Stomach smooth muscle (tissue), 2 donors: ENCODE measurements at regions not wholly inside any gene's neighbourhood (a gene's known extent, or its start where the extent isn't known, plus 50 kb on each side); places are given as distances from the start of the nearest gene placed in this dataset.

Experiments used
- H3K27ac ChIP-seq: one replicate; pipeline ENCODE4 v1.7.0; 2013; ENCODE audit warnings: mild to moderate bottlenecking, low read length, inconsistent platforms
- H3K27me3 ChIP-seq, 2 donors: one replicate each; pipeline ENCODE4 v1.7.0; 2013; ENCODE audit warnings: low read length in 2 of 2; ENCODE audit not compliant: insufficient read depth in 2 of 2, control insufficient read depth in 1 of 2
- H3K36me3 ChIP-seq, 2 donors: one replicate each; pipeline ENCODE4 v1.7.0; 2013; ENCODE audit warnings: low read length in 2 of 2; ENCODE audit not compliant: control insufficient read depth in 2 of 2, insufficient read depth in 2 of 2
- H3K4me1 ChIP-seq: one replicate; pipeline ENCODE4 v1.7.0; 2013; ENCODE audit warnings: low read length; ENCODE audit not compliant: control insufficient read depth, insufficient read depth
- H3K4me3 ChIP-seq, 2 donors: one replicate each; pipeline ENCODE4 v1.7.0; 2013; ENCODE audit warnings: low read length in 2 of 2
- H3K9ac ChIP-seq, 2 donors: one replicate each; pipeline ENCODE4 v1.7.0; 2013; ENCODE audit warnings: low read length in 2 of 2, mild to moderate bottlenecking in 1 of 2
- H3K9me3 ChIP-seq, 2 donors: one replicate each; pipeline ENCODE4 v1.7.0; 2013; ENCODE audit warnings: low read length in 2 of 2; ENCODE audit not compliant: control insufficient read depth in 2 of 2
- donor health status: healthy.
- donor health status: Pancreatic carcinoma.

GRCh38 chr4:138604556-138604955, 362.4 kb upstream of the SLC7A11 start:
- H3K9ac ChIP-seq: no peak overlapping the region
- H3K36me3 ChIP-seq: no peaks in the 10 kb centered on the region
- no peak overlapping the region for H3K4me3 ChIP-seq
- no peaks in the 10 kb centered on the region for H3K27me3 ChIP-seq
- no peak overlapping the region for H3K27ac ChIP-seq
- H3K9me3 ChIP-seq: no peaks in the 10 kb centered on the region
- H3K4me1 ChIP-seq: no peaks in the 10 kb centered on the region

GRCh38 chr4:138602664-138603063, 360.5 kb upstream of the SLC7A11 start:
- H3K4me1 ChIP-seq: no peaks in the 10 kb centered on the region
- no peak overlapping the region for H3K9ac ChIP-seq
- no peaks in the 10 kb centered on the region for H3K9me3 ChIP-seq
- no peak overlapping the region for H3K27ac ChIP-seq
- no peaks in the 10 kb centered on the region for H3K36me3 ChIP-seq
- H3K4me3 ChIP-seq: no peak overlapping the region
- no peaks in the 10 kb centered on the region for H3K27me3 ChIP-seq

- no peaks in the 10 kb centered on the region for H3K9me3 ChIP-seq
- no peaks in the 10 kb centered on the region for H3K27me3 ChIP-seq
- no peaks in the 10 kb centered on the region for H3K36me3 ChIP-seq
- no peak overlapping the region for H3K27ac ChIP-seq
- H3K4me1 ChIP-seq: no peaks in the 10 kb centered on the region
- H3K9ac ChIP-seq: no peak overlapping the region
- no peak overlapping the region for H3K4me3 ChIP-seq
Observed at GRCh38 chr4:138599965-138600364, 357.8 kb upstream of the SLC7A11 start.

- H3K27ac ChIP-seq: no peak overlapping the region
- no peaks in the 10 kb centered on the region for H3K36me3 ChIP-seq
- H3K9me3 ChIP-seq: no peaks in the 10 kb centered on the region
- H3K4me1 ChIP-seq: no peaks in the 10 kb centered on the region
- no peaks in the 10 kb centered on the region for H3K27me3 ChIP-seq
- no peak overlapping the region for H3K4me3 ChIP-seq
- H3K9ac ChIP-seq: no peak overlapping the region
Observed at GRCh38 chr4:138598226-138598625, 356.1 kb upstream of the SLC7A11 start.

- Histone ChIP-seq H3K27me3 (no peaks in the 10 kb centered on the region), H3K27ac (no peak overlapping the region), H3K4me3 (no peak overlapping the region), H3K4me1 (no peaks in the 10 kb centered on the region), H3K36me3 (no peaks in the 10 kb centered on the region), H3K9ac (no peak overlapping the region), H3K9me3 (no peaks in the 10 kb centered on the region)
Observed at GRCh38 chr4:138596896-138597295, 354.7 kb upstream of the SLC7A11 start.

GRCh38 chr4:138595731-138596460, 353.7 kb upstream of the SLC7A11 start:
- Histone ChIP-seq H3K4me3 (peak overlapping the region in 1 of 2 donors; percentile 2), H3K27ac (no peak overlapping the region), H3K9ac (no peak overlapping the region)

GRCh38 chr4:138595171-138595570, 353.0 kb upstream of the SLC7A11 start:
- no peaks in the 10 kb centered on the region for H3K4me1 ChIP-seq
- no peaks in the 10 kb centered on the region for H3K36me3 ChIP-seq
- no peaks in the 10 kb centered on the region for H3K27me3 ChIP-seq
- no peak overlapping the region for H3K9ac ChIP-seq
- H3K9me3 ChIP-seq: no peaks in the 10 kb centered on the region
- H3K4me3 ChIP-seq: no peak overlapping the region
- no peak overlapping the region for H3K27ac ChIP-seq

More at GRCh38 chr4:138595731-138596460, 353.7 kb upstream of the SLC7A11 start:
- H3K9me3 ChIP-seq: no peaks in the 10 kb centered on the region
- H3K36me3 ChIP-seq: no peaks in the 10 kb centered on the region
- H3K4me1 ChIP-seq: no peaks in the 10 kb centered on the region
- H3K27me3 ChIP-seq: no peaks in the 10 kb centered on the region

GRCh38 chr4:138592796-138593195, 350.6 kb upstream of the SLC7A11 start:
- Histone ChIP-seq H3K9me3 (no peaks in the 10 kb centered on the region), H3K27ac (no peak overlapping the region), H3K9ac (no peak overlapping the region), H3K4me3 (no peak overlapping the region), H3K36me3 (no peaks in the 10 kb centered on the region), H3K27me3 (no peaks in the 10 kb centered on the region), H3K4me1 (no peaks in the 10 kb centered on the region)

- no peak overlapping the region for H3K9ac ChIP-seq
- no peaks in the 10 kb centered on the region for H3K36me3 ChIP-seq
- H3K4me1 ChIP-seq: no peaks in the 10 kb centered on the region
- no peaks in the 10 kb centered on the region for H3K9me3 ChIP-seq
- H3K27me3 ChIP-seq: no peaks in the 10 kb centered on the region
- no peak overlapping the region for H3K4me3 ChIP-seq
- no peak overlapping the region for H3K27ac ChIP-seq
Observed at GRCh38 chr4:138591808-138592207, 349.7 kb upstream of the SLC7A11 start.

GRCh38 chr4:138588501-138588900, 346.4 kb upstream of the SLC7A11 start:
- Histone ChIP-seq H3K27ac (no peak overlapping the region), H3K27me3 (no peaks in the 10 kb centered on the region), H3K4me1 (no peaks in the 10 kb centered on the region), H3K9ac (no peak overlapping the region), H3K36me3 (no peaks in the 10 kb centered on the region), H3K9me3 (no peaks in the 10 kb centered on the region), H3K4me3 (no peak overlapping the region)

GRCh38 chr4:138579146-138579545, 337.0 kb upstream of the SLC7A11 start:
- H3K36me3 ChIP-seq: no peaks in the 10 kb centered on the region
- H3K27ac ChIP-seq: no peak overlapping the region
- no peaks in the 10 kb centered on the region for H3K4me1 ChIP-seq
- no peak overlapping the region for H3K9ac ChIP-seq
- no peaks in the 10 kb centered on the region for H3K27me3 ChIP-seq
- H3K9me3 ChIP-seq: peaks cover 5 to 9% of the 10 kb centered on the region in 2 donors
- no peak overlapping the region for H3K4me3 ChIP-seq
